ENCODE measurements at regions not wholly inside any gene's neighbourhood (a gene's known extent, or its start where the extent isn't known, plus 50 kb on each side); places are given as distances from the start of the nearest gene placed in this dataset.

DNA sequence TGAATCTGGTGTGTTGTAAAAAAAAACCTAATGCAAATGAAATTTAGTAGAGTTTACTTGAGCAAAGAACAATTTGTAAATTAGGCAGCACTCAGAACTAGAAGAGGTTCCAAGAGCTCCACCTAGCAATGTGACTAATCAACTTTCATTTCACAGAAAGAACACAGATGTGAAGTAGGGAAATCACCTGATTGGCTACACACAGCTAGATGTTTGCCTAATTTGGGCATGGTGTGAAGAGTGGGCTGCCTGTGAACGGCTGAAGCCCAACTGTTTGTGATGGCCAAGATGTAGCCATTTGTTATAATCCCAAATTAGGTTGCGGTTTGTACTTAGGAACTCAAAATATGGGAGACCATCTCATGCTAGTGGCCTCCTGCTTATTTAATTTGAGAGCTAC, 724.4 kb upstream of the SLITRK5 start:
- TF ChIP-seq, protein P1, sequence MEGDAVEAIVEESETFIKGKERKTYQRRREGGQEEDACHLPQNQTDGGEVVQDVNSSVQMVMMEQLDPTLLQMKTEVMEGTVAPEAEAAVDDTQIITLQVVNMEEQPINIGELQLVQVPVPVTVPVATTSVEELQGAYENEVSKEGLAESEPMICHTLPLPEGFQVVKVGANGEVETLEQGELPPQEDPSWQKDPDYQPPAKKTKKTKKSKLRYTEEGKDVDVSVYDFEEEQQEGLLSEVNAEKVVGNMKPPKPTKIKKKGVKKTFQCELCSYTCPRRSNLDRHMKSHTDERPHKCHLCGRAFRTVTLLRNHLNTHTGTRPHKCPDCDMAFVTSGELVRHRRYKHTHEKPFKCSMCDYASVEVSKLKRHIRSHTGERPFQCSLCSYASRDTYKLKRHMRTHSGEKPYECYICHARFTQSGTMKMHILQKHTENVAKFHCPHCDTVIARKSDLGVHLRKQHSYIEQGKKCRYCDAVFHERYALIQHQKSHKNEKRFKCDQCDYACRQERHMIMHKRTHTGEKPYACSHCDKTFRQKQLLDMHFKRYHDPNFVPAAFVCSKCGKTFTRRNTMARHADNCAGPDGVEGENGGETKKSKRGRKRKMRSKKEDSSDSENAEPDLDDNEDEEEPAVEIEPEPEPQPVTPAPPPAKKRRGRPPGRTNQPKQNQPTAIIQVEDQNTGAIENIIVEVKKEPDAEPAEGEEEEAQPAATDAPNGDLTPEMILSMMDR (IDR thresholded peaks at IDR 0.05), result no peak
- TF ChIP-seq POLR2A (IDR thresholded peaks at IDR 0.05) (no peak), EP300 (IDR thresholded peaks at IDR 0.05) (no peak)
